Liver (tissue), 3 donors: ENCODE measurements at regions not wholly inside any gene's neighbourhood (a gene's known extent, or its start where the extent isn't known, plus 50 kb on each side); places are given as distances from the start of the nearest gene placed in this dataset.

ENCODE experiments used
- FOXA1 ChIP-seq: IDR thresholded peaks from 2 replicates; pipeline ENCODE4 v1.6.1; 2016; ENCODE audit warnings: antibody characterized with exemption
- JUND ChIP-seq, 2 donors: IDR thresholded peaks; 2 replicates each; pipeline ENCODE4 v1.6.1; 2016; ENCODE audit warnings: antibody characterized with exemption in 2 of 2
- MAX ChIP-seq: IDR thresholded peaks from 2 replicates; pipeline ENCODE4 v1.6.1; 2016; ENCODE audit warnings: antibody characterized with exemption
- RAD21 ChIP-seq, 2 donors: IDR thresholded peaks; 2 replicates each; pipeline ENCODE4 v1.6.1; 2016; ENCODE audit warnings: antibody characterized with exemption in 2 of 2, mild to moderate bottlenecking in 2 of 2
- REST ChIP-seq: IDR thresholded peaks from 2 replicates; pipeline ENCODE4 v1.6.1; 2016; ENCODE audit warnings: antibody characterized with exemption, mild to moderate bottlenecking
- SP1 ChIP-seq: IDR thresholded peaks from 2 replicates; pipeline ENCODE4 v1.6.1; 2018; ENCODE audit warnings: antibody characterized with exemption, mild to moderate bottlenecking
- TAF1 ChIP-seq: conservative IDR thresholded peaks from 2 replicates; pipeline ENCODE4 v1.6.1; 2016; ENCODE audit warnings: antibody characterized with exemption, mild to moderate bottlenecking
- TF ChIP-seq, protein P1 (sequence below): fragments of 150-350 bp; IDR thresholded peaks from 2 replicates; pipeline ENCODE4 v1.5.1; 2017; ENCODE audit warnings: improper control_type of control experiment, low read depth, low read length; ENCODE audit not compliant: missing input control
- TF ChIP-seq, protein P2 (sequence below): IDR thresholded peaks from 2 replicates; pipeline ENCODE4 v1.6.1; 2016; ENCODE audit warnings: antibody characterized with exemption
- donor health status: healthy.
- donor health status: healthy.

DNA sequence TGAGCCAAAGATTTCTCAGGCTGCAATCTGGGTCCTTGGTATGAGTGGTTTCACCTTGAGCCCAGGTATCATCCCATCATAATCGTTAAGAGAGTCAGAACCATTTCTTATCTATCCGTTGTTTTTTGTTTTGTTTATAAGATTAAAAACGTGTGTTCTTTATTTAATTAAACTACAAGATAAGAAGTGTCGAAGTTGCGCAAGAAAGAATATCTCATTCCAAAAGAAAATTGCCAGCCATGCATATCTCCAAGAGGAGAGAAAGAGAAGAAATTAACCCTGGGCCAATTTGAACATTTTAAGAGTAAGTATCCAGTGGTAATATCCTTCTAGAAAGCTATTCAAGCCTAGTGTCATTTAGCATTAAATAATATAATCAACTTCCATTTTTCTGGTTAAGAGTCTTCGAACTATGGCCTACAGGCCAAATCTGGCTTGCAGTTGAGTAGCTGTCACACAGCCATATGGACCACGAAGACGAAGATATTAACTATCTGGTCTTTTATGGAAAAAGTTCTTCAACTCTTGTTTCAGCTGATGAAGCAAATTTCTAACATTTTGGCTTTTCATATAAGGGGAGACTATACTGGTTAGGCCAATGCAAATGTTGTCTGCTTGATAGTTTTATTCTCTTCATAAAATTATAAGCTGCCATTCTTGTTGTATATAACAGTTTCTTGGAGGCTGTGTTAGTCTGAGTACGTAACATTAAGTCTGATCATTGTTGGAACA, 576.4 kb downstream of the REEP3 start:
- TF ChIP-seq, protein P1, sequence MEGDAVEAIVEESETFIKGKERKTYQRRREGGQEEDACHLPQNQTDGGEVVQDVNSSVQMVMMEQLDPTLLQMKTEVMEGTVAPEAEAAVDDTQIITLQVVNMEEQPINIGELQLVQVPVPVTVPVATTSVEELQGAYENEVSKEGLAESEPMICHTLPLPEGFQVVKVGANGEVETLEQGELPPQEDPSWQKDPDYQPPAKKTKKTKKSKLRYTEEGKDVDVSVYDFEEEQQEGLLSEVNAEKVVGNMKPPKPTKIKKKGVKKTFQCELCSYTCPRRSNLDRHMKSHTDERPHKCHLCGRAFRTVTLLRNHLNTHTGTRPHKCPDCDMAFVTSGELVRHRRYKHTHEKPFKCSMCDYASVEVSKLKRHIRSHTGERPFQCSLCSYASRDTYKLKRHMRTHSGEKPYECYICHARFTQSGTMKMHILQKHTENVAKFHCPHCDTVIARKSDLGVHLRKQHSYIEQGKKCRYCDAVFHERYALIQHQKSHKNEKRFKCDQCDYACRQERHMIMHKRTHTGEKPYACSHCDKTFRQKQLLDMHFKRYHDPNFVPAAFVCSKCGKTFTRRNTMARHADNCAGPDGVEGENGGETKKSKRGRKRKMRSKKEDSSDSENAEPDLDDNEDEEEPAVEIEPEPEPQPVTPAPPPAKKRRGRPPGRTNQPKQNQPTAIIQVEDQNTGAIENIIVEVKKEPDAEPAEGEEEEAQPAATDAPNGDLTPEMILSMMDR: no peak
- TF ChIP-seq REST: no peak
- TF ChIP-seq, protein P2, sequence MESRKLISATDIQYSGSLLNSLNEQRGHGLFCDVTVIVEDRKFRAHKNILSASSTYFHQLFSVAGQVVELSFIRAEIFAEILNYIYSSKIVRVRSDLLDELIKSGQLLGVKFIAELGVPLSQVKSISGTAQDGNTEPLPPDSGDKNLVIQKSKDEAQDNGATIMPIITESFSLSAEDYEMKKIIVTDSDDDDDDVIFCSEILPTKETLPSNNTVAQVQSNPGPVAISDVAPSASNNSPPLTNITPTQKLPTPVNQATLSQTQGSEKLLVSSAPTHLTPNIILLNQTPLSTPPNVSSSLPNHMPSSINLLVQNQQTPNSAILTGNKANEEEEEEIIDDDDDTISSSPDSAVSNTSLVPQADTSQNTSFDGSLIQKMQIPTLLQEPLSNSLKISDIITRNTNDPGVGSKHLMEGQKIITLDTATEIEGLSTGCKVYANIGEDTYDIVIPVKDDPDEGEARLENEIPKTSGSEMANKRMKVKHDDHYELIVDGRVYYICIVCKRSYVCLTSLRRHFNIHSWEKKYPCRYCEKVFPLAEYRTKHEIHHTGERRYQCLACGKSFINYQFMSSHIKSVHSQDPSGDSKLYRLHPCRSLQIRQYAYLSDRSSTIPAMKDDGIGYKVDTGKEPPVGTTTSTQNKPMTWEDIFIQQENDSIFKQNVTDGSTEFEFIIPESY: no peak
- no peak for TF ChIP-seq TAF1
- no peak for TF ChIP-seq RAD21 (IDR thresholded peaks at IDR 0.05)
- no peak for TF ChIP-seq MAX
- TF ChIP-seq SP1: no peak
- no peak for TF ChIP-seq JUND (IDR thresholded peaks at IDR 0.05)
- TF ChIP-seq FOXA1: no peak
